HG02678 (cell line): ENCODE measurements at regions not wholly inside any gene's neighbourhood (a gene's known extent, or its start where the extent isn't known, plus 50 kb on each side); places are given as distances from the start of the nearest gene placed in this dataset.
"Not testable (repeated sequence)": the region's sequence is repeated elsewhere in the genome, so short reads cannot be mapped to it uniquely, and the experiment has no call there.

Experiments
- ATAC-seq: cut with Tn5 transposase; IDR thresholded peaks from one replicate; pipeline ENCODE4 v1.9.1; 2021; ENCODE audit warnings: mild to moderate bottlenecking, moderate library complexity; ENCODE audit not compliant: unreplicated experiment

GRCh38 chr12:69028941-69029729 is 96.2 kb upstream of the CPM start:
- ATAC-seq, result no peak

- ATAC-seq, result no peak
Measured at GRCh38 chr12:69030321-69030720, 97.3 kb upstream of the CPM start.

- ATAC-seq, result no peak
Measured at GRCh38 chr12:69036533-69036932, 103.6 kb upstream of the CPM start.

GRCh38 chr12:69036999-69037398 is 104.0 kb upstream of the CPM start:
- no peak for ATAC-seq

- no peak for ATAC-seq
Measured at GRCh38 chr12:69039911-69040310, 106.9 kb upstream of the CPM start.

- ATAC-seq, result no peak
Measured at GRCh38 chr12:69042557-69042956, 109.6 kb upstream of the CPM start.

GRCh38 chr12:69042970-69043369 is 110.0 kb upstream of the CPM start:
- ATAC-seq, result no peak

- ATAC-seq, result no peak
Measured at GRCh38 chr12:69044887-69045286, 111.9 kb upstream of the CPM start.

- ATAC-seq, result no peak
Measured at GRCh38 chr12:69045430-69045829, 112.5 kb upstream of the CPM start.

GRCh38 chr12:69046363-69046762 is 113.4 kb upstream of the CPM start:
- ATAC-seq, result no peak

- ATAC-seq, result no peak
Measured at GRCh38 chr12:69046920-69047319, 113.9 kb upstream of the CPM start.

GRCh38 chr12:69047990-69048389 is 115.0 kb upstream of the CPM start:
- ATAC-seq, result no peak

GRCh38 chr12:69049855-69050254 is 116.9 kb upstream of the CPM start:
- ATAC-seq, result not testable (repeated sequence)

GRCh38 chr12:69052613-69053408 is 119.8 kb upstream of the CPM start:
- ATAC-seq, result no peak

- ATAC-seq, result no peak
Measured at GRCh38 chr12:69054343-69055056, 121.5 kb upstream of the CPM start.

GRCh38 chr12:69055280-69055679 is 122.3 kb upstream of the CPM start:
- no peak for ATAC-seq

GRCh38 chr12:69055706-69056105 is 122.7 kb upstream of the CPM start:
- no peak for ATAC-seq

GRCh38 chr12:69056743-69057515 is 124.0 kb upstream of the CPM start:
- no peak for ATAC-seq

- no peak for ATAC-seq
Measured at GRCh38 chr12:69057742-69058141, 124.8 kb upstream of the CPM start.

GRCh38 chr12:69059465-69060457 is 126.8 kb upstream of the CPM start:
- no peak for ATAC-seq
